NCI-H446 treated with DMSO at 0.1 percent for 48 hours (cell line): ENCODE measurements at regions not wholly inside any gene's neighbourhood (a gene's known extent, or its start where the extent isn't known, plus 50 kb on each side); places are given as distances from the start of the nearest gene placed in this dataset.
"Not testable (repeated sequence)": the region's sequence is repeated elsewhere in the genome, so short reads cannot be mapped to it uniquely, and the experiment has no call there.

ENCODE experiments used
- DNase-seq: peaks from one replicate; lab custom pipeline; 2025; lab: John Stamatoyannopoulos, UW

DNA sequence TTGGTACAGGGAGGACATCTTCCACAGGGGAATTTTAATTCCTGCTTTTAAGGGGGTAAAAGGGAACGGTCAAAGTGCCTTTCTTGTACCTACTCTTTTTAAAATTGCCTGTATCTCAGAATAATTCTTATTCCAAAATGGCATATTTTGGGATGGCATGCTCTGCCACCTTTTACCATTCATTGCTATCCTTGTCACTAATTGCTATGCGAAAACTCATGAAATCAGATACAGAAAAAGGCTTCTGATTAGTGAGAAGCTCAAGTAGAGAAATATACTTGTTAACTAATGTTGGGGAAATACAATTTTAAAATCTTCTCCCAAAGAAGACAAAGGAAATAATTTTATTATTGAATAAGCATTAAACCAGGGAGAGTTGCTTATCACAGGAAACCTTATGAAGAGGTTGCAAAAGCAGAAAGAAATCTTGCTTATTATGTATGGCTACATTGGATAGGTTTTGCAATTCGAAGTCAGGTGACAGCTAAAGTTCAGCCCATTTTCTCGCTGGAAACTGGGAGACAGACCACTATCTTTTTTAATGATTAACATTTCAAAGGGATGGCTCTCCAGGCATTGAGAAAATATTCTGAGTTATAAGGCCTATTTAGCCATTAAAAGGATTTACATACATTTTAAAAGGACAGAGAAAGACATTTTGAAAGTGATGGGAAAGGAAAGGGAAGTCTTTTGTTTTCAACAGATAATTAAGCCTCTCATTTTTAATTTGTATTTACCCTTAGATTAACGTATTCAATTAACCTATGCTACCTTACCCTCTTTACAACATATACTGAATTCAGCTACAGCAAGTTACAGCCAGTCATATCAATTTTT is 110.3 kb upstream of the PRSS16 start:
- no peak for DNase-seq

DNA sequence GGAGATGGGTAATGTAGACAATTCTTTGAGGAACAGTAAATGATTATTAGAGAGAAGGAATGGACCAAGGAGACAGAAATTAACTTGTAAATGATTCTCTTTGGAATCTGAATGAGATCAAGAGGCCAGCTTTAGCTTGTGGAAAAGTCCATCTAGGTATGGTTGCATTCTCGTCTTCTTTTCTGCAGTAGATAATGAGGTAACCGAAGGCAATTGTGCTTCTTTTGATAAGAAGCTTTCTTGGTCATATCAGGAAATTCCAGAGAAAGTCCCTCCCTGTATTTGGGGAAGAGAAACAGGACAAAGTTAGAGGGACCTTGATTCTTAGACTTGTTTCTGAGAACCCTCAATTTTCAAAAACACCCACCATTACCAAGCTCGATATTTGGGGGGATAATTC is 109.1 kb upstream of the PRSS16 start:
- DNase-seq = no peak

- DNase-seq = peak; percentile 64
These were observed 108.4 kb upstream of the PRSS16 start for GRCh38 chr6:27138837-27139755.

DNA sequence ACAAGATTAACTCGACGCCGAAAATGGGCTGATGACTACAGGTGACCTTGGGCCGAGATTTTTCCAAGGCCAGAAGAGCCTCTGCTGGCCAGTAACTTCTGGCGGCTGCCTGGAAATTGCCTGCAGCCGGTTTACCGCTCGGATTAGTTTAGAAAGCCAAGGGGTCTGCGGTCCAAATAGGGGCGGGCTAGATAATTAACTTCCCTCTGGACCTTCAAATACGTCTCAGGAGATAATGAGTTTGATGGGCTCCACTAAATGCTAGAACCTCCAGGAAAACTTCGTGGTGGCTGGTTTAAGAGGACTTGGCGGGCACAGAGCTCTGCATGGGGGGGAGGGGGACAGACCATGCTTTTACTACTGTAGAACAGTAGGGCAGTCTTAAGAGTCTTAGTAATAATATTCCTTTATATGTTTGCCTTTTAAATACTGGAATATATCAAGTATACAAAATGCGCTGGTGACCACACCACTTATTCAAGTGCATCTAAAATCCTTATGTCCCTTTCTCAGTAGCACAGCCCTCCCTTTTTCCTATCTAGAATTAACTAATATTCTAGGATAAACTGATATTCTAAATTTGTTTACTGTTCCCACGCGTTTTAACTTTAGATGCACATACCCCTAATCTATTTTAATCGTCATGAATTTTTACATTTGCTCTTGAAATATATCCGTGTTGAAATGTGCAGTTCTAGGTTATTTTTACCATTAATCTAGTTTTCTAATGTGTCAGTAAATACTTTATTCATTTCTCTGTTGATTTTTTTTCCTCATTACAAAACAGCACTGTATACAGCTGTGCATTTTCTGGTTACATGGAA is 107.5 kb upstream of the PRSS16 start:
- no peak for DNase-seq

- no peak for DNase-seq
These were observed 106.4 kb upstream of the PRSS16 start for GRCh38 chr6:27140999-27141528.

GRCh38 chr6:27141529-27142015 is 105.9 kb upstream of the PRSS16 start:
- no peak for DNase-seq

GRCh38 chr6:27143020-27143388 is 104.5 kb upstream of the PRSS16 start:
- DNase-seq = not testable (repeated sequence)

GRCh38 chr6:27143474-27144026 is 104.0 kb upstream of the PRSS16 start:
- DNase-seq = no peak

GRCh38 chr6:27144740-27145079 is 102.8 kb upstream of the PRSS16 start:
- no peak for DNase-seq

GRCh38 chr6:27145731-27146455 is 101.6 kb upstream of the PRSS16 start:
- peak; percentile 91 for DNase-seq

- DNase-seq = not testable (repeated sequence)
These were observed 101.1 kb upstream of the PRSS16 start for GRCh38 chr6:27146456-27146705.

DNA sequence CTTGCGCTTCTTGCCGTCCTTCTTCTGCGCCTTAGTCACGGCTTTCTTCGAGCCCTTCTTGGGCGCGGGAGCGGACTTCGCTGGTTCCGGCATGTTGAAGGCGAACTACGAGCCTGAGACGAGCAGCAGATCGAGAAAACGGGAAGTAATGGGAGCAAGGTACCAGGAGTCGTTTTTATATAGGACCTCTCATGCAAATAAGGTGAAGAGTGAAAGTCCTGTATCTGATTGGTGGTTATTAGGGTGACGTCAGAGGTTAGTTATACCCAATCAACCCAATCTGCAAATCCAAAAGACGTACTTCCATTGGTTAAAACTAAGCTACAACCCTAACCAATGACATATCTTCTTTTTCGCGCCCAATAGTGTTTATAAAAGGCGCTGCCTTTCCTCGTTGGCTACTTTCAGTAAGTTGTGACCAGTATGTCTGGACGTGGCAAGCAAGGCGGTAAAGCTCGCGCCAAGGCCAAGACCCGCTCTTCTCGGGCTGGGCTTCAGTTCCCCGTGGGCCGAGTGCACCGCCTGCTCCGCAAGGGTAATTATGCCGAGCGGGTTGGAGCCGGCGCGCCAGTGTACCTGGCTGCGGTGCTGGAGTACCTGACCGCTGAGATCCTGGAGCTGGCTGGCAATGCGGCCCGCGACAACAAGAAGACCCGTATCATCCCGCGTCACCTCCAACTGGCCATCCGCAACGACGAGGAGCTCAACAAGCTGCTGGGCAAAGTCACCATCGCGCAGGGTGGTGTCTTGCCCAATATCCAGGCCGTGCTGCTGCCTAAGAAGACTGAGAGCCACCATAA is 100.6 kb upstream of the PRSS16 start:
- DNase-seq = peak; percentile 98

GRCh38 chr6:27148404-27148795 is 99.1 kb upstream of the PRSS16 start:
- no peak for DNase-seq

GRCh38 chr6:27149150-27149549 is 98.4 kb upstream of the PRSS16 start:
- no peak for DNase-seq

DNA sequence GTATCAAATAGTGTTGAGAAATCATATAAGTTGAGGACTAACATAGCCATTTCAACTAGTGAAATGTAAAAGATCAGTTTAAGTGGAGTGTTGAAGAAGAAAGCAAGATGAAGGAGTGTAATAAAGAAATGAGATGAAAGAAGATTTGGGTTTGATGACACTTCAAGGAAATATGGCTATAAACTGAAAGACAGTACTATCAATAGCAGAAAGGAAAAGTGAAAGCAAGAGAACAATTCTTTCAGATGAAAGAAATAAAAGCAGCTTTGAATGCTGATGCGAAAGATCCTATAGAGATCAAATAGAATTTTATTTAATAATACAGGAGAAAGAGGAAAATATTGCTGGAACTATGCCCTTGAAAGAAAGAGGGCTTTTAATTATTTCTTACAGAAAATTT is 92.8 kb upstream of the PRSS16 start:
- no peak for DNase-seq

GRCh38 chr6:27156874-27157458 is 90.5 kb upstream of the PRSS16 start:
- DNase-seq = no peak

DNA sequence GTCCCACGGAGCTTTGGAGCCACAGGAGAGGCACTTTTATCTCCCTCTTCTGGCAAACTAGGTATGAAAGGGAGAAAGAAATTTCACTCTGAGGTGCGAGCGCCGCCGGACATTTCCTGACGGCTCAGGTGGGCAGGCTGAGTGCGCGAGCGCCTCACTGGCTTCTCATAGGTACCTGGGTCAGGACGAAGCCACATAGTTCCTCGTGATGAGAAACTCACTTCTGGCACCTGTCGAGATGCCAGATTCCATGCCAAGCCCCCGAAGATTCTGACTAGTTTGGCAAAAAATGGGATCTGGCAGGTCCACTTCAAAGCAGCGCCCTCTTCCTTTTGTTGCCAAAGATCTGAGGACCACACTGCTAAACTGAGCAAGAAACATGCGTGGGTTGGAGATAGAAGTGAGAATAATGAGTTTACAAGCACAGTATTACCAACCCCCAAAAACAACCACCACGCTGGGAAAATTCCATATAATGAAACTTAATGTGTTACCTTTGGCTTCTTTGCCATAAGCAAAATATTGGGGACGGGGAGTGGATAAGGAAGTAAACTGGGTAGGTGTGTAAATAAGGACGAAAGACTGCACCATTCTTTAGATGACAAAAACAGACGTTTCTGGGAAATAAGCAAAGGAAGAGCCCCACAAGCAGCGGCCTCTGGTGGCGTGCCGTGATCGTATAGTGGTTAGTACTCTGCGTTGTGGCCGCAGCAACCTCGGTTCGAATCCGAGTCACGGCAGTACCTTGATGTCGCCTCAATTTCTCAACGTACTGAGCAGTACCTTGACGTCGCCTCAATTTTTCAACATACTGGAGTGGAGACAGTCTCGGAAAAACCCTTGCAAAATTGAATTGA is 89.8 kb upstream of the PRSS16 start:
- DNase-seq = peak; percentile 44

DNA sequence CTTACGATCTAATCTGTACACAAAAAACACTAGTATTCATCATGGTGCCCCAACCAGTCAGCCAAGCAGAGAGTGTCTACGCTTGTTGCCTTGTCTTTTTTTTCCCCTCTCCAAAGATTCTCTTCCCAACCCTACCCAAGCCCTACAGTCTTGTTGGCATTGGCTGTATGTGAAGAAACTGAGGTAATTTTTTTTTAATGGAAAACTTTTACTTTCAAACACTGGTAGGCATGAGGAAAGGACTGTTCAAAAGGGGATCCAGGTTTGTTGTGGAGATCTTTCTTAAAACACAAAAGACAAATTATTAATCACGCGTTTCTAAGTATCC is 89.2 kb upstream of the PRSS16 start:
- DNase-seq = no peak

GRCh38 chr6:27159725-27160124 is 87.8 kb upstream of the PRSS16 start:
- no peak for DNase-seq
